ENCODE measurements at regions not wholly inside any gene's neighbourhood (a gene's known extent, or its start where the extent isn't known, plus 50 kb on each side); places are given as distances from the start of the nearest gene placed in this dataset.

DNA sequence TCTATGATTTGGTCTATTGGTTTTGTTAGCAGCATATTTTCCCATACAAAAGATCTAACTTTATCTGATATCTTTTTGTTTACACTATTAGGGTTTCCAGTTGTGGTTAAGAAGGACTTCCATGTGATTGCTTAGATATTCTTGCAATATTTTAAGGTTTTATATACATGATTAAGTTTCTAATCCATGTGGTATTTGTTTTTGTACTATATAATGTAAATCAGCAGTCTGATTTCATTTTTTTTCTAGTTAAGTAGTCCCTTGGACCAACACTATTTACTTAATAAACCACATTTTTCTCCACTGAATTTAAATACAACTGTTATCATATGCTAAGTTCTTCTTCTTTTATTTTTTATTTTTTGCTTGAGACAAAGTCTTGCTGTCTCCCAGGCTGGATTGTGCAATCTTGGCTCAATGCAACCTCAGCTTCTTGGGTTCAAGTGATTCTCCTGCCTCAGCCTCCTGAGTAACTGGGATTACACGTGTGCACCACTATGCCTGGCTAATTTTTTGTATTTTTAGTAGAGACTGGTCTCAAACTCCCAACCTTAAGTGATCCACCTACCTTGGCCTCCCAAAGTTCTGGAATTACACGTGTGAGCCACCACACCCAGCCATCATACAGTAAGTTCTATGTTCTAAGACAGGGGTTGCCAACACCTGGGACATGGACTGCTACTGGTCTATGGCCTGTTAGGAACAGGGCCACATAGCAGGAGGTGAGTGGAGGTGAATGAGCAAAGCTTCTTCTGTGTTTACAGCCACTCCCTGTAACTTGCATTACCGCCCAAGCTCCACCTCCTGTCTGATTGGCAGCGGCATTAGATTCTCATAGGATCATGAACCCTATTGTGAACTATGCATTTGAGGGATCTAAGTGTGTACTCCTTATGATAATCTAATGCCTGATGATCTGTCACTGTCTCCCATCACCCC, 58.5 kb upstream of the RAB27B start:
- no peak for DNase-seq (ENCODE audit: low spot score)

DNA sequence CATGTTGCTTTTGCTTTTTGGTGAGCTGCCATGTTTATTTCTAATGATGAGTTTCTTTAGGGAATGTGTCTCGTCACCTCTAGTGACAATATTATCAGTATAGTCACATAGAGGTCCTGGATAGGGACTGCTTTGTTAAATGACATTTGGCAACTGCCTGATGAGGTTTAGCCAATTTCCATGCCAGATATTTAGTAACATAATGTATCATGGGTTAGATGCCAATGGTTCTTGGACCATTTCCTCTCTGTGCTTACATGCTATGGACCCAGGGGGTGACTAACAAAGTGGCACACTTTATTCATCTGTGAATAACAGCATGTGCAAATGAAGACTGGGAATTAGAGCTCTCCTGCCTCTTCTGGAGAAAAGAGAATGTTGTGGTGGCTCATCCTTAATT, 56.2 kb upstream of the RAB27B start:
- DNase-seq (ENCODE audit: low spot score) = no peak

DNA sequence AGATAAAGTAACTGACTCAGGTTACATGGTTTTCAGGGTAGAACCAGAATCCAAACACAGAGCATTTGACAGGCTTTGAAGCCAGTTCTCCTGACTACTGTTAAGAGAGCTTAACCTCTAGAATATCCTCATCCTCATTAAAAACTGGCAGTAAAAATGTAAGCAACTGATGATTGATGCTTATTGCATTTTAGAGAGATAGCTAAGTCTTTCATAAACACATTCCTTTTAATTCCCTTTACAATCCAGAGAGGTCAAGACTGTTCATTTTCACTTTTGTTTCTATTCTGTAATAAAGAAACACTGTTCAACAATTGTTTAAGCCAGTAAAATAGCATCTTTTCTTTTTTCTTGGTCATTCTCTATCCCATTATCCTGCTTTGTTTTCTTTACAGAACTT, 53.9 kb upstream of the RAB27B start:
- DNase-seq (ENCODE audit: low spot score) = no peak

DNA sequence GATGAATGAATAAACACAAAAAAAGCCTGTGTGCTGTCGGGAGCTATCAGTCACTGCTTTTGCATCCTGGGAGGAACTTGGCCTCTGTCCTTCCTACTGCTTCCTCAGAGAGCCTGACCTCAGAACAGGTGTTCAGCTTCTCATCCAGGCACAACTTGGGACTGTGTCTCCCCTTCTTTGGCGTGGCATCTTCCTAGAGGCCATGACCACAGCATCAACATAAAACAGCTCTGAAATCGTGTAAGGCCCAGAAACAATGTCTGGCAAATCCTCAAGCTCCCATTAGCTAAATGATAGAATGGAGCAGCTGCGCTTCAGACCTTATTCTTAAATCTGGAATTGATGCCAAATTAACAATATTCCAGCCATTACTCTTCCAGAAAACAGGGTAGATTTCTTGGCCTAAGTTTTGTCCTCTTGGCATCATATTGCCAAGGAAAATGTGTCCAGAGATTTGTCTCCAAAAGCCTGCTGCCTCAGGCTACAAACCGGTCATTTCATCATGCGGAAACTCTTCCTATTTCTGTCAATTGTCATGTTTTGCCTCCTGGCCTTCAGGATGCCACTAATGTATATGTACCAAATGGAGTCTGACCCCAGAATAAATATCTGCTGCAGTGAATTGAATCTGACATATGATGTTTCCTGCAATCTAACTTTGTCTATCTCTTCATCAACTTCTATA, 53.2 kb upstream of the RAB27B start:
- DNase-seq (ENCODE audit: low spot score) = no peak

DNA sequence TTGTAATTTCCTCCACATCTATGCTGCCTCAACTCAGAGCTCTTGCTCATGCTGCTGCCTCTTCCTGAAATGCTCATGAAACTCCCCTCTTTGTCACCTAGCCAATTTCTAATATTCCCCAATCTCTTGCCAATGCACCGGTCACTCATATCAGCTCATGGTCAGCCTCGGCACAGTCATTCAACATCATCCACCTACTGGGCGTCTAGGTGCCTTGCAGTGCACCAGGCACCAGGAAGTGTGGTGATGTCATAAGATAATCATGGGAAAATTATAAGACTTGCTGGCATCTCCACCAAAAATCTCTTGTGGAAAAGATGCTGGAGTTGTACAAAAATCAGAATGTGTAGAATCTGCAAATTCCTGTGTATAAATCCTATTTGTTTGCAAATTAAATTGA, 52.6 kb upstream of the RAB27B start:
- DNase-seq (ENCODE audit: low spot score) = no peak

DNA sequence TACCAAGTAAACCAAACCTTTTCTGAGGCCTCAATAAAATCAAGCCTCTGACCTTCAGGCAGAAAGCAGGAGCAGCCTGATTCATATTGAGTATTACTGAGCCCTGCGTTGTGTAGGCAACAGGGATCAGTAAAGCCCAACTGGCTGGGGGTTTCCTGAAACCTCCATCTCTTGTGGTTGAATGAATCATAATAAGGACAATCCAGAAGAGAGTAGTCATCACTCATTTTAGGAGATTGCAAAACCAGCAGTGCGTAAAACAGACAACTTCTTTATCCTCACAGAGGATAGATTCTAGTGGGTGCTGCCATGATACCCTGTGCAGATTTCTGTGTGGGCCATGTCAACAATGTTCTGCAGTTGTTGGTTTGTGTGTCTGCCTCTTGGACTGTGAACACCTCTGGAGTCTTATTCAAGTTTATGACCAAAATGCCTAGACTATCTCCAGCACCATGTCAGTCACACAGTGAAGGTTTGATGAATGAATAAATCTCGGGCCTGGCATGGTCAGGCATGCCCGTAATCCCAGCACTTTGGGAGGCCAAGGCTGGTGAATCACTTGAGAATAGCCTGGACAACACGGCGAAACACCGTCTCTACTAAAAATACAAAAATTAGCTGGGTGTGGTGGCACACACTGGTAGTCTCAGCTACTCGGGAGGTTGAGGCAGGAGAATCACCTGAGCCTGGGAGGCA, 51.8 kb upstream of the RAB27B start:
- no peak for DNase-seq (ENCODE audit: low spot score)

DNA sequence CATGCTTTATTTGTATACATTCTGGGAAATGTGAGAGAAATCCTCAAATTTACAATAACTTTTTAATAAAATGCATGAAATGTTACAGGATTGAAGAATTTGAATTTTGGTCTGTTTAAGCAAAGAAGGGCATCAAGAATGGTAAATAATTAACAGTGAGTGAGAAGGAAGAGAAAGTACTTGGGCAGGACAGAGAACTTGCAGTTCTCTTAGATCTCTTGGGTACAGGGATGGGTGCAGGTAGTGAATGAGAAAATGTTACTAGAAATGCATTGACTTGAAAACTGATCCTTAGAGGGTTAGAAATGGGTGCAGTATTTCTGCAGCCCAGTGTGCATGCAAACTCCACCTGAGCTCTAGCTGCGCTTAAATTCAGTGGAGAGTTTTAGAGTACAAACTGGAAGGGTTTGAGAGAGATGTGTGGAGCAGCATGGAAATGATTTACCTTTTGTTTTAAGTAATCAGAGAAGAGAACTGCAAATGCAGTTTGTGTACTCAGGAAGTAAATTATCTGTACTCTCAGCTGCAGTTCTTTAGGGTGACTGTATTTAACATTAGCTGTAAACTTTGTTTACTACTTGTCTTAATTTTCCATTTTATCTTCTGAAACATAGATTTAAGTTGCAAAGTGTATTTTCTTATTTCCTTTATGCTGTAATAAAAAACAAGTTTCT, 51.0 kb upstream of the RAB27B start:
- no peak for DNase-seq (ENCODE audit: low spot score)

DNA sequence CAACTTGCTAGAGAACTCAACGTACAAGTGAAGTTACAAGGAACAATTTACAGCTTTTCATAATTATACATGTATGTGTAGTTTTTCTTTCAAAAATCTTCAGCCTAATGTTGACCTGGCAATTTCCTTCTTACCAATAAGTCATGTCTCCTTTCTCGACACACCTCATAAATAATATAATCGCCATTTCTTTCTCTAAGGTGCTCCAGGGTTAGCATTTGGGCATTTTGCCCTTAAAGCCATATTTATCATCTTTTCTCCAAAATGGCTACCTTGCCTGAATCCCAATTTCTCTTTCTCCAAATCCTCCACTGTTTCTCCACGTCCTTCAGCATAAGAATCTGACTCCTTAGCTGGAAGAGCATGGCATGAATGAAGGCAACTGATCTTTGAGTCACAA, 50.3 kb upstream of the RAB27B start:
- no peak for DNase-seq (ENCODE audit: low spot score)
